Activated CD8-positive, alpha-beta memory T cell treated with anti-CD3 and anti-CD28 coated beads, Interleukin-2, amount 10 ng/mL, durations not matched to agents 7 days and 5 days (primary cell): ENCODE measurements at regions not wholly inside any gene's neighbourhood (a gene's known extent, or its start where the extent isn't known, plus 50 kb on each side); places are given as distances from the start of the nearest gene placed in this dataset.
"Not testable (repeated sequence)": the region's sequence is repeated elsewhere in the genome, so short reads cannot be mapped to it uniquely, and the experiment has no call there.

Experiments
- ATAC-seq: fragments of 150-1000 bp; cut with Tn5 transposase; one replicate; pipeline ENCODE4 v1.10.0; 2021; ENCODE audit warnings: moderate library complexity
- CTCF ChIA-PET: fragments of 350-600 bp; sonication (Branson Sonifier 250); formaldehyde crosslinking; loops from one replicate; lab custom pipeline; 2021; ENCODE audit warnings: antibody characterized with exemption; lab: Charles Lee
- DNase-seq: peaks from one replicate; pipeline ENCODE4 v3.0.0-alpha.2; 2020
- H3K27ac Mint-ChIP-seq: one replicate; pipeline ENCODE4 v1.8.0; 2021; ENCODE audit warnings: mild to moderate bottlenecking, mixed read lengths
- H3K27me3 Mint-ChIP-seq: one replicate; pipeline ENCODE4 v1.8.0; 2021; ENCODE audit warnings: mixed read lengths
- H3K36me3 Mint-ChIP-seq: one replicate; pipeline ENCODE4 v1.8.0; 2021; ENCODE audit warnings: mild to moderate bottlenecking, mixed read lengths
- H3K4me1 Mint-ChIP-seq: one replicate; pipeline ENCODE4 v1.8.0; 2021; ENCODE audit warnings: mixed read lengths
- H3K4me3 Mint-ChIP-seq: one replicate; pipeline ENCODE4 v1.8.0; 2021; ENCODE audit warnings: mild to moderate bottlenecking, moderate library complexity, mixed read lengths
- H3K9me3 Mint-ChIP-seq: one replicate; pipeline ENCODE4 v1.8.0; 2022; ENCODE audit warnings: low read depth, mixed read lengths

- H3K4me1 Mint-ChIP-seq, DNase-seq, H3K36me3 Mint-ChIP-seq, H3K27me3 Mint-ChIP-seq, ATAC-seq, H3K4me3 Mint-ChIP-seq, H3K27ac Mint-ChIP-seq, CTCF ChIA-PET, H3K9me3 Mint-ChIP-seq: not testable (repeated sequence)
Measured at GRCh38 chr9:67708109-67708508, 150.6 kb upstream of the ANKRD20A1 start.

DNA sequence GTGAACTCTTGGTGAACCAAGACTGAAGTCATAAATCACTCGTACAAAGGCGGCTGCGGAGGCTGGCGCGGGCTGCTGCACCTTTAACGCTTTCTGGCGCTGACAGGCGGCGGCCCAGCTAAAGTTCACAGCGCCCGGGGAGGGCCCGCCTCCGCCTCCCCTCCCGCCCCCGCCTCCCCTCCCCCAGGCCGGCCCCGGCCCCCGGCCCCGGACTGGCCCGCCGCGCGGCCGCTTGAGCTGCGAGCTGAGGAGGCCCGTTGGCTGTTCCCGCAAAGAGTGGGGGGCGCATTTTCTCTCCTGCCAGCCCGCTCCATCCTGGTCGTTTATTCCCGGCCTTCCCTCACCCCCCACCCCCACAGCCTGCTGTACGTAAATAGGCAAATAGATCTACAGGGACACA, 147.3 kb upstream of the ANKRD20A1 start:
- H3K9me3 Mint-ChIP-seq, H3K27ac Mint-ChIP-seq, H3K36me3 Mint-ChIP-seq, H3K4me3 Mint-ChIP-seq, CTCF ChIA-PET, H3K4me1 Mint-ChIP-seq, H3K27me3 Mint-ChIP-seq, DNase-seq: not testable (repeated sequence)
- peak; percentile 23 for ATAC-seq

DNA sequence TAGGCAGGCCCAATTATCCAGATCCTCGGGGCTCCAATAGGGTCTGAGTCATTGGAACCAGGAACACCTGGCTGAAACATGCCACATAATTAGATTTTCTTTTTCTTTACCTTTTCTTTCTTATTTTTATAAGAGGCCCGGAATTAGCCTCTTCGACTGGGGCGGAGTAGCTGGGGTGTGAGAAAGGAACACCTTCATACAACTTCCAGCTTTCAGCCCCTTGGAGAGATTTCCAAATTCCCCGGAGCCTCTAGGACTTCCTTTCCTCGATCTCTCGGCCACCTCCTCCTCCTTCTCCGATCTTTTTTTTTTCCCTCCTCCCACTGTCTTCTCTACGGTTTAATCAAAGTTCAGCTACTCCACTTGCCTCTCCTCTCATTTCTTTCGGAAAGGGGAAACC, 146.8 kb upstream of the ANKRD20A1 start:
- H3K4me1 Mint-ChIP-seq, H3K9me3 Mint-ChIP-seq, H3K36me3 Mint-ChIP-seq, H3K27me3 Mint-ChIP-seq, CTCF ChIA-PET, H3K4me3 Mint-ChIP-seq, H3K27ac Mint-ChIP-seq, ATAC-seq, DNase-seq: not testable (repeated sequence)

DNA sequence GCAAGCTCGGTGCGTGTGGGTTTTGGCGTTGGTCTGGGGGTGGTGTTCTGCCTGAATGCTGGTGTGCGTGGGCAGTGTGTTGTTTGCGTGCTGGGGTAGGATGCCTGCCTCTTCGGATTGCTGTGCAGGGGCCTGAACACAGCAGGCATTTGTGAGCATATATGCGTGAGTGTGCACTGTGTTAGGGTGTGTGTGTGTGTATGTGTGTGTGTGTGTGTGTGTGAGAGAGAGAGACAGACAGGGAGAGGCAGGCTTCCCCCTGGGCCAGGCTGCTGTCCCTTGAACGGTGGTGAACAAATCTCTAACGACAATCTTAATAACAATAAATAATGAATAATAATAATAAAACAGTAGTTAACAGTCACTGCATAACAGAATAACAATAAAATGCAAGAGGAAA, 145.8 kb upstream of the ANKRD20A1 start:
- H3K9me3 Mint-ChIP-seq, CTCF ChIA-PET, H3K36me3 Mint-ChIP-seq, ATAC-seq, H3K27me3 Mint-ChIP-seq, H3K4me1 Mint-ChIP-seq: not testable (repeated sequence)
- H3K27ac Mint-ChIP-seq, result peak overlapping the region; percentile 76
- peak; percentile 38 for DNase-seq
- peak overlapping the region; percentile 68 for H3K4me3 Mint-ChIP-seq

DNA sequence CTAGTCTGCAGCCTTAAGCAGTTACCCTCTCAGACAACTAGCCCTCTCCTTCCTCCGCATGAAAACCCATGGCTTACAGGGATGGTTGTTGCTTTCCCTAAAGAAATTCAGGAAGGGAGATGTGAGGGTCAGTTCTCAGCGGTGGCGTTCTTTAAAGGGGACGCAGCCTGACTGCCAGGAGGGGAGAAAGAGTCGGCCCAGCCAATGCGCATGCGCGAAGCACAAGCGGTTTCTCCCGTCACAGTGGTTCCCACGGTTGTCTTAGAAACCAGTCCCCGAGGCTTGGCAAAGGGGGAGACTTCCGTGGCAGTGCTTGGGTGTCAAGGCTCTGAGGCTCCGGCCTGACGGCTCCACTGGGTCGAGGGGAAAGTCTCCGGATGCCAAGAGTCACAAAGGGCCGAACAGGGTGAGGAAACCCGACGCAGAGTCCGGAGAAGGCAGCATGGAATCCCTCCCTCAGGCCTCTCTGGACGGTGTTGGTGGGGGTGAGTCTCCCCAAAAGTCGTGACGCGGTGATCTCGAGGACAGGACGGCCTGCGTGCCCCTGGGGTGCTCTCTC, 140.8 kb upstream of the ANKRD20A1 start:
- peak; percentile 72 for DNase-seq
- H3K27me3 Mint-ChIP-seq, H3K4me3 Mint-ChIP-seq, H3K36me3 Mint-ChIP-seq, H3K27ac Mint-ChIP-seq, CTCF ChIA-PET, H3K4me1 Mint-ChIP-seq, H3K9me3 Mint-ChIP-seq, ATAC-seq: not testable (repeated sequence)

GRCh38 chr9:67720491-67720890, 138.2 kb upstream of the ANKRD20A1 start:
- ATAC-seq, H3K27ac Mint-ChIP-seq, CTCF ChIA-PET, DNase-seq, H3K4me3 Mint-ChIP-seq, H3K36me3 Mint-ChIP-seq, H3K27me3 Mint-ChIP-seq, H3K9me3 Mint-ChIP-seq, H3K4me1 Mint-ChIP-seq: not testable (repeated sequence)

GRCh38 chr9:67722460-67723090, 136.2 kb upstream of the ANKRD20A1 start:
- DNase-seq, H3K4me3 Mint-ChIP-seq, H3K27ac Mint-ChIP-seq, H3K27me3 Mint-ChIP-seq, H3K36me3 Mint-ChIP-seq, H3K4me1 Mint-ChIP-seq, CTCF ChIA-PET, H3K9me3 Mint-ChIP-seq: not testable (repeated sequence)
- ATAC-seq, result peak; percentile 82

DNA sequence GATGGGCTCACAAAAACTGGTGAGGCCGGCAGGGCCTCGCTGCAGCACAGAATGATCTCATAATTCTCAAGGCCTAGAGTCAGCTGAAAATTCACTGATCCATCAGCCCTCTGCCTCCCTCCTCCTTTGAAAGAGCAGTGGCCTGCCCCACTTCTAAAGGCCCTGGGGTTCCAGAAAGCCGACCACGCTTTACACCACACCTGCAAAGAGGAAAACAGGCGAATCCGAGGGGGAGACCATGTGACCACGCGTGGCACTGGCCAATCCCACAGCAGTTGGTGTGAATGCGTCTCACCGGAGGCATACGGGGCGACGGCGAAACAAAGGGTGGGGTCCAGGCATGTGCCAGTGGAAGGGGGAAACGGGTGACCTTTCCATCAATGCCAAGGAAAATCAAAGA, 135.5 kb upstream of the ANKRD20A1 start:
- CTCF ChIA-PET, H3K36me3 Mint-ChIP-seq, H3K27me3 Mint-ChIP-seq, H3K9me3 Mint-ChIP-seq, ATAC-seq, H3K4me1 Mint-ChIP-seq, H3K27ac Mint-ChIP-seq: not testable (repeated sequence)
- DNase-seq, result peak; percentile 44
- peak overlapping the region; percentile 64 for H3K4me3 Mint-ChIP-seq

DNA sequence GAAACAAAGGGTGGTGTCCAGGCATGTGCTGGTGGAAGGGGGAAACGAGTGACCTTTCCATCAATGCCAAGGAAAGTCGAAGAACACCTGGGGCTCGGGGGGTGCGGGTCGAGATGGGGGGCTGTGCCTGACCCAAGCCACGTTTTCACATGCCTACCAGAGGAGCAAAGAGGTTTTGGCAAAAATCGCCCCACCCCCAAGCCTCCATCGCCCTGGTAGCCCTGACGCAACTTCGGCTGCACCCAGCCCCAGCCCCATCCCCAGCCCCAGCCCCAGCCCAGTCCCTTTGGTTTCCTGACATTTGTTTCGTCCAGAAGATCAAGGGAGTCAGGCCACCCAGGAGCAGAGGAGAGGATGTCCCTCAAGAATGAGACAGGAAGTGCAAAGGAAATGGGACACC, 133.8 kb upstream of the ANKRD20A1 start:
- peak; percentile 70 for DNase-seq
- H3K27me3 Mint-ChIP-seq, H3K27ac Mint-ChIP-seq, H3K4me1 Mint-ChIP-seq, H3K36me3 Mint-ChIP-seq, CTCF ChIA-PET, ATAC-seq, H3K4me3 Mint-ChIP-seq, H3K9me3 Mint-ChIP-seq: not testable (repeated sequence)

DNA sequence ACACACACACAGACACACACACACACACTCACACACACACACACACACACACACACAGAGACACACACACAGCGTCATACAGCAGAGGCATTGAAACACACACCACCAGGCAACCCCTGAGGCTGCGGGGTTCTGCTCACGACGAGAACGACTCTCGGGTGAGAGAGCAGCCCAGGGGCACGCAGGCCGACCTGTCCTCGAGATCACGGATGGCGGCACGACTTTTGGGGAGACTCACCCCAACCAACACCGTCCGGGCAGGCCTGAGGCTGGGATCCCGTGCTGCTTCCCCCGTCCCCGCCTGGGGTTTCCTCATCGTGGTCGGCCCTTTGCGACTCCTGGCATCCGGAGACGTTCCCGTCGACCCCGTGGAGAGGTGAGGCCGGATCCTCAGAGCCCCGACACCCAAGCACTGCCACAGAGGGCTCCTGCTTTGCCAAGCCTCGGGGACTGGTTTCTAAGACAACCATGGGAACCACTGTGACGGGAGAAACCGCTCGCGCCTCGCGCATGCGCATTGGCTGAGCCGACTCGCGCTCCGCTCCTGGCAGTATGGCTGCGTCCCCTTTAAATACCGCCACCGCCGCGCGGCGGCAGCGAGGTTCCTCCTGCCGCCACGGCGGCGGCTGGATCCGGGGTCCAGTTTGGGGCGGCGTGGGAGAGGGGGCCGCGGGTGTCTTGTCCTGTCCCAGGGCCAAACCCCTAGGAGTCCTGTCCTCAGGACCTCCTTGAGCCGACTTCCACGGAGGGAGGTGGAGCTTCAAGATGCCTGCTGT, 132.3 kb upstream of the ANKRD20A1 start:
- H3K9me3 Mint-ChIP-seq, H3K27ac Mint-ChIP-seq, H3K36me3 Mint-ChIP-seq, H3K27me3 Mint-ChIP-seq, H3K4me1 Mint-ChIP-seq, CTCF ChIA-PET: not testable (repeated sequence)
- H3K4me3 Mint-ChIP-seq, result peak overlapping the region; percentile 46
- DNase-seq, result peak; percentile 41
- ATAC-seq, result peak; percentile 62

DNA sequence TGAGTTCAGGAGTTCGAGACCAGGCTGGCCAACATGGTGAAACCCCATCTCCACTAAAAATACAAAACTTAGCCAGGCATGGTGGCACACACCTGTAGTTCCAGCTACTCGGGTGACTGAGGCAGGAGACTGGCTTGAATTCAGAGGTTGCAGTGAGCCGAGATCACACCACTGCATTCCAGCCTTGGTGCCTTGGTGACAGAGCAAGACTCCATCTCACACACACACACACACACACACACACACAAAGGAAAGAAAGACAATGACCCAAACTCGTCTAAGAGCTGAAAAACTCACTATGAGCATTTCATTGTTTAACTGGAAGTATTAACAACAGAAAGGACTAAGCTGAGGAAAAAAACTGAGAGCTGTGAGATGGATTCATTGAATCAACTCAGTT, 95.6 kb upstream of the ANKRD20A1 start:
- H3K4me3 Mint-ChIP-seq, H3K9me3 Mint-ChIP-seq, CTCF ChIA-PET, H3K27ac Mint-ChIP-seq, H3K36me3 Mint-ChIP-seq, ATAC-seq, H3K4me1 Mint-ChIP-seq, DNase-seq, H3K27me3 Mint-ChIP-seq: not testable (repeated sequence)

GRCh38 chr9:67771807-67772206, 86.9 kb upstream of the ANKRD20A1 start:
- H3K27me3 Mint-ChIP-seq, H3K9me3 Mint-ChIP-seq, H3K4me3 Mint-ChIP-seq, H3K27ac Mint-ChIP-seq, H3K36me3 Mint-ChIP-seq, CTCF ChIA-PET, H3K4me1 Mint-ChIP-seq, DNase-seq, ATAC-seq: not testable (repeated sequence)

GRCh38 chr9:67800170-67800569, 58.6 kb upstream of the ANKRD20A1 start:
- H3K4me1 Mint-ChIP-seq, H3K9me3 Mint-ChIP-seq, DNase-seq, CTCF ChIA-PET, ATAC-seq, H3K27ac Mint-ChIP-seq, H3K27me3 Mint-ChIP-seq, H3K36me3 Mint-ChIP-seq, H3K4me3 Mint-ChIP-seq: not testable (repeated sequence)
